HG02571 (cell line): ENCODE measurements at regions not wholly inside any gene's neighbourhood (a gene's known extent, or its start where the extent isn't known, plus 50 kb on each side); places are given as distances from the start of the nearest gene placed in this dataset.

ENCODE experiments used
- ATAC-seq: cut with Tn5 transposase; IDR thresholded peaks from one replicate; pipeline ENCODE4 v1.9.1; 2021; ENCODE audit warnings: mild to moderate bottlenecking, moderate library complexity; ENCODE audit not compliant: unreplicated experiment

GRCh38 chr2:149679286-149679685, 91.7 kb upstream of the MMADHC start:
- no peak for ATAC-seq

GRCh38 chr2:149677416-149677815, 89.8 kb upstream of the MMADHC start:
- no peak for ATAC-seq

GRCh38 chr2:149670086-149670485, 82.5 kb upstream of the MMADHC start:
- no peak for ATAC-seq

- ATAC-seq, result no peak
Measured at GRCh38 chr2:149666809-149667320, 79.3 kb upstream of the MMADHC start.

- no peak for ATAC-seq
Measured at GRCh38 chr2:149664896-149665295, 77.3 kb upstream of the MMADHC start.

GRCh38 chr2:149662556-149662955, 75.0 kb upstream of the MMADHC start:
- ATAC-seq, result no peak

- ATAC-seq, result no peak
Measured at GRCh38 chr2:149661844-149662243, 74.3 kb upstream of the MMADHC start.

- no peak for ATAC-seq
Measured at GRCh38 chr2:149658553-149658952, 71.0 kb upstream of the MMADHC start.

GRCh38 chr2:149657401-149658040, 69.9 kb upstream of the MMADHC start:
- no peak for ATAC-seq

- no peak for ATAC-seq
Measured at GRCh38 chr2:149656996-149657395, 69.4 kb upstream of the MMADHC start.

GRCh38 chr2:149653831-149654445, 66.4 kb upstream of the MMADHC start:
- no peak for ATAC-seq

GRCh38 chr2:149652926-149653325, 65.4 kb upstream of the MMADHC start:
- ATAC-seq, result no peak

GRCh38 chr2:149652526-149652925, 65.0 kb upstream of the MMADHC start:
- ATAC-seq, result no peak

- ATAC-seq, result no peak
Measured at GRCh38 chr2:149651229-149651628, 63.7 kb upstream of the MMADHC start.

GRCh38 chr2:149650006-149650405, 62.4 kb upstream of the MMADHC start:
- no peak for ATAC-seq

- ATAC-seq, result no peak
Measured at GRCh38 chr2:149648282-149649030, 60.9 kb upstream of the MMADHC start.

GRCh38 chr2:149645391-149645790, 57.8 kb upstream of the MMADHC start:
- ATAC-seq, result no peak
